Parathyroid adenoma (tissue), 2 donors: ENCODE measurements at regions not wholly inside any gene's neighbourhood (a gene's known extent, or its start where the extent isn't known, plus 50 kb on each side); places are given as distances from the start of the nearest gene placed in this dataset.

Experiments used
- H2AFZ ChIP-seq: fragments of 300-600 bp; sonication (generic); one replicate; pipeline ENCODE4 v1.7.0; 2017; ENCODE audit warnings: antibody characterized with exemption, mild to moderate bottlenecking
- H3K27ac ChIP-seq: fragments of 300-600 bp; sonication (generic); one replicate; pipeline ENCODE4 v1.7.0; 2017
- H3K27me3 ChIP-seq: fragments of 300-600 bp; sonication (generic); one replicate; pipeline ENCODE4 v1.7.0; 2017; ENCODE audit warnings: low read length; ENCODE audit not compliant: control insufficient read depth, insufficient read depth
- H3K36me3 ChIP-seq: fragments of 300-600 bp; sonication (generic); one replicate; pipeline ENCODE4 v1.7.0; 2017; ENCODE audit warnings: low read length; ENCODE audit not compliant: control insufficient read depth, insufficient read depth
- H3K4me1 ChIP-seq: fragments of 300-600 bp; sonication (generic); one replicate; pipeline ENCODE4 v1.7.0; 2017; ENCODE audit warnings: control low read depth
- H3K4me2 ChIP-seq: fragments of 300-600 bp; sonication (generic); one replicate; pipeline ENCODE4 v1.7.0; 2017; ENCODE audit warnings: low read length
- H3K4me3 ChIP-seq: fragments of 300-600 bp; sonication (generic); one replicate; pipeline ENCODE4 v1.7.0; 2017; ENCODE audit warnings: low read depth, low read length
- H3K79me2 ChIP-seq: fragments of 300-600 bp; sonication (generic); one replicate; pipeline ENCODE4 v1.7.0; 2017; ENCODE audit warnings: control low read depth
- H3K9ac ChIP-seq: fragments of 300-600 bp; sonication (generic); one replicate; pipeline ENCODE4 v1.7.0; 2017; ENCODE audit warnings: mild to moderate bottlenecking
- H3K9me3 ChIP-seq: fragments of 300-600 bp; sonication (generic); one replicate; pipeline ENCODE4 v1.7.0; 2017; ENCODE audit warnings: low read length; ENCODE audit not compliant: control insufficient read depth
- TF ChIP-seq, protein P1 (sequence below): fragments of 300-600 bp; sonication (generic); IDR thresholded peaks from one replicate; pipeline ENCODE4 v1.7.0; 2017; ENCODE audit warnings: antibody characterized with exemption, mild to moderate bottlenecking
- donor health status: primary hyperparathyroidism.

DNA sequence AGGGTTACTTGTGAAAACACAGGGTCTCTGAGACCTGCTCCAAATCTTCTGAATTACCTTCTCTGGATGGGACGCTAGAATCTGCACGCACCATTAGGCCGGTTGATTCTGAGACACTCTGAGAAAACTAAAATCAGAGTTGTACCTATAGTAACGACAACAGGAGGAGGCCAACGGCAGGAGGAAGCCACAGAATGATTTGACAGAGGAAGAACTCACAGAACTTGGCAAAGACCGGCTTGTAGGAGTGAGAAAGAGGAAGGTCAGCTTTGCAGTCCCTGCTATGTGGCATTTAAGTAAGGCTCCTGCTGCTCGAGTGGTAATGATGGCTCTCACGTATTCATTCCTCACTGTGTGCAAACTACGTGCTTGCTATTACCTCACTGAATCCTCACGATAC is 483.0 kb downstream of the TMEM114 start:
- no peak overlapping the region for H2AFZ ChIP-seq
- TF ChIP-seq, protein P1, sequence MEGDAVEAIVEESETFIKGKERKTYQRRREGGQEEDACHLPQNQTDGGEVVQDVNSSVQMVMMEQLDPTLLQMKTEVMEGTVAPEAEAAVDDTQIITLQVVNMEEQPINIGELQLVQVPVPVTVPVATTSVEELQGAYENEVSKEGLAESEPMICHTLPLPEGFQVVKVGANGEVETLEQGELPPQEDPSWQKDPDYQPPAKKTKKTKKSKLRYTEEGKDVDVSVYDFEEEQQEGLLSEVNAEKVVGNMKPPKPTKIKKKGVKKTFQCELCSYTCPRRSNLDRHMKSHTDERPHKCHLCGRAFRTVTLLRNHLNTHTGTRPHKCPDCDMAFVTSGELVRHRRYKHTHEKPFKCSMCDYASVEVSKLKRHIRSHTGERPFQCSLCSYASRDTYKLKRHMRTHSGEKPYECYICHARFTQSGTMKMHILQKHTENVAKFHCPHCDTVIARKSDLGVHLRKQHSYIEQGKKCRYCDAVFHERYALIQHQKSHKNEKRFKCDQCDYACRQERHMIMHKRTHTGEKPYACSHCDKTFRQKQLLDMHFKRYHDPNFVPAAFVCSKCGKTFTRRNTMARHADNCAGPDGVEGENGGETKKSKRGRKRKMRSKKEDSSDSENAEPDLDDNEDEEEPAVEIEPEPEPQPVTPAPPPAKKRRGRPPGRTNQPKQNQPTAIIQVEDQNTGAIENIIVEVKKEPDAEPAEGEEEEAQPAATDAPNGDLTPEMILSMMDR: no peak
- no peaks in the 10 kb centered on the region for H3K4me1 ChIP-seq

DNA sequence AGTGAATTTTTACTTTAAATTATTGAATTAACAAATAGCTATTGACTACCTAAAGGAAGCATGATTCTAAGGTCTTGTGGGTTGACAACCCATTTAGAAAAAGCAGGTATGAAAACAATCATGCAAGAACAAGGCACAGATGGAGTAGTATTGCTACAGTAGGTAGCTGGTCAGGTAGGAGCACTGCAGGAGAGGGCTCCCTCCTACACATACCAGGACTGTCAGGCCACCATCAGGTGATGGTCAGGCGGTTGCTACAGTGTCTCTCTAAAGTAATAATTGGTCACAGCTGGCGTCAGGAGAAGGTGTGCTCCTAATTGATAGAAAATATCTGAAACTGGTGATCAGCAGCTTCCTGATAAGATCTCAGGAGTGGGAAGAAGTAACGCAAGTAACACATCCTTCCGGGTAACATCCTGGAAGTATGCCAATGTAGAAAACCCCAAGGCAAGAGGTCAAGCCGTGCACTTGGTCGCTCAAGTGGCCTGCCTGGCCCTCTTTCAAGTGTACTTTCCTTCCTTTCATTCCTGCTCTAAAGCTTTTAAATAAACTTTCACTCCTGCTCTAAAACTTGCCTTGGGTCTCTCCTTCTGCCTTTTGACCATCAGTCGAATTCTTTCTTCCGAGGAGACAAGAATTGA is 486.5 kb downstream of the TMEM114 start:
- H3K4me2 ChIP-seq: no peak overlapping the region
- no peak overlapping the region for H3K4me3 ChIP-seq
- no peak overlapping the region for H3K27ac ChIP-seq
- H3K79me2 ChIP-seq: no peaks in the 10 kb centered on the region
- no peaks in the 10 kb centered on the region for H3K36me3 ChIP-seq
- H2AFZ ChIP-seq: no peak overlapping the region
- no peak overlapping the region for H3K9ac ChIP-seq
- TF ChIP-seq, protein P1: no peak
- H3K9me3 ChIP-seq: no peaks in the 10 kb centered on the region
- no peaks in the 10 kb centered on the region for H3K4me1 ChIP-seq
- no peaks in the 10 kb centered on the region for H3K27me3 ChIP-seq

More for the DNA sequence above, 483.0 kb downstream of the TMEM114 start:
- H3K36me3 ChIP-seq: no peaks in the 10 kb centered on the region
- H3K9me3 ChIP-seq: no peaks in the 10 kb centered on the region
- no peak overlapping the region for H3K9ac ChIP-seq
- H3K27ac ChIP-seq: no peak overlapping the region
- H3K79me2 ChIP-seq: no peaks in the 10 kb centered on the region
- no peaks in the 10 kb centered on the region for H3K27me3 ChIP-seq
- no peak overlapping the region for H3K4me2 ChIP-seq
- H3K4me3 ChIP-seq: no peak overlapping the region

DNA sequence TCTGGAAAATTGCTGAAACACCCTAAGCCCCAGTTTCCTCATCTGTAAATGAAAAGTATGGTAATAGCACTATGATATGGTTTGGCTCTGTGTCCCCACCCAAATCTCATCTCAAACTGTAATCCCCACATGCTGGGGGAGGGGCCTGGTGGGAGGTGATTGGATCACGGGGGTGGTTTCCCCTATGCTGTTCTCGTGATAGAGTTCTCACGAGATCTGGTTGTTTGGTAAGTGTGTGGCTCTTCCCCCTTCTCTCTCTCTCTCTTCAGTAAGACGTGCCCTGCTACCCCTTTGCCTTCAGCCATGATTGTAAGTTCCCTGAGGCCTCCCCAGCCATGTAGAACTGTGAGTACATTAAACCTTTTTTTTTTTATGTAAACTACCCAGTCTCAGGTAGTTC is 490.7 kb downstream of the TMEM114 start:
- H3K36me3 ChIP-seq: no peaks in the 10 kb centered on the region
- H3K4me3 ChIP-seq: no peak overlapping the region
- H3K79me2 ChIP-seq: no peaks in the 10 kb centered on the region

DNA sequence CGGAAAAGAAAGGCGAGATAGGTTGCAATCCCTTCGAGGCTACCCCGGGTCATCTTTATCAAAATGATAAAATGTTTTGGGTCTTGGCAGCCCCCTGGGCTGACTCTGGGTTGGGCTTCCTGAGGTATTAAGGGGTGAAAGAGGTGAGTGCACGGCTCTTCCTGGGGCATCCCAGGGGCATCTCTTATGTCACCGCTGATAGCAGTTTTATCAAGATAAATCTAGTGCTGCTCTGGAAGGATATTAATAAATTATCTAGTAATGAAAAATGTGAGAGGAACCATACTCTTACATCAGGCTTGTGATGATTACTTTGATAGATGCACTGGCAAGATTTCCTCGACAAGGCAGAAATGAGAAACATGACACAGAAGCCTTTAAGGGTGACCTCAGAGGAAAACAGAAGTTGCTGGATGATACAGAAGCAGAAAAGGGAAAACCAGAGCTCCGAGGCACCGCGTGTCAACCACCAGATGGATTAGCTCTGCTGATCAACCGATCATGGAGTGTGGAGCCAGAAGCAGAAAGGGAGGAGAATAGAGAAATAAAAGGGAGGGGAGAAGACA is 491.3 kb downstream of the TMEM114 start:
- no peaks in the 10 kb centered on the region for H3K36me3 ChIP-seq
- H3K4me2 ChIP-seq: no peak overlapping the region
- H3K27ac ChIP-seq: no peak overlapping the region
- no peak overlapping the region for H2AFZ ChIP-seq
- H3K4me1 ChIP-seq: no peaks in the 10 kb centered on the region
- no peaks in the 10 kb centered on the region for H3K79me2 ChIP-seq
- TF ChIP-seq, protein P1: no peak
- H3K9ac ChIP-seq: no peak overlapping the region
- H3K4me3 ChIP-seq: no peak overlapping the region
- H3K9me3 ChIP-seq: no peaks in the 10 kb centered on the region
- no peaks in the 10 kb centered on the region for H3K27me3 ChIP-seq

More for the DNA sequence above, 490.7 kb downstream of the TMEM114 start:
- Histone ChIP-seq H2AFZ (no peak overlapping the region), H3K4me2 (no peak overlapping the region), H3K9ac (no peak overlapping the region), H3K27me3 (no peaks in the 10 kb centered on the region), H3K4me1 (no peaks in the 10 kb centered on the region), H3K27ac (no peak overlapping the region), H3K9me3 (no peaks in the 10 kb centered on the region)
- TF ChIP-seq, protein P1: no peak

DNA sequence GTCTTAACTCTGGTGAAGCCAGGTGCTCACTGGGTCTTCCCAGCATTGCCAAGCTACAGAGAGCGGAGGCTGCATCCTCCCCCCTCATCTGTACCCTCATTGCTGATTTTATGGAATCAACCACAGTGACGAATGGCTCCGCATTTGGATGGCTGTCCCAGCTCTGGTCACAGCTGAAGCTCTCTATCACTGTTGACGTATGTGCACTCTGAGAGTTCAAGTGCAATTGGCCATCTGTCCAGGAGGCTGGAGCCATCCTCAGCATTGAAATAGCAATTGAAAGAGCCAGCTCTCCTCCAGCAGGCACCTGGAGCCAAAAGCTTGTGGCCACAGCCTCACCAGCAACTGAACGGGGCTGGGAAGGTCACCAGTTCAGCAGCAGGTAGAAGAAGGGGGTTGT is 494.1 kb downstream of the TMEM114 start:
- H3K36me3 ChIP-seq: no peaks in the 10 kb centered on the region
- TF ChIP-seq, protein P1: no peak
- H3K27ac ChIP-seq: no peak overlapping the region
- peaks cover 4% of the 10 kb centered on the region for H3K9me3 ChIP-seq
- no peaks in the 10 kb centered on the region for H3K27me3 ChIP-seq
- no peak overlapping the region for H3K4me3 ChIP-seq
- no peak overlapping the region for H2AFZ ChIP-seq
- H3K9ac ChIP-seq: no peak overlapping the region
- H3K4me2 ChIP-seq: no peak overlapping the region
- H3K79me2 ChIP-seq: no peaks in the 10 kb centered on the region
- H3K4me1 ChIP-seq: no peaks in the 10 kb centered on the region
